ENCODE measurements at regions not wholly inside any gene's neighbourhood (a gene's known extent, or its start where the extent isn't known, plus 50 kb on each side); places are given as distances from the start of the nearest gene placed in this dataset.

DNA sequence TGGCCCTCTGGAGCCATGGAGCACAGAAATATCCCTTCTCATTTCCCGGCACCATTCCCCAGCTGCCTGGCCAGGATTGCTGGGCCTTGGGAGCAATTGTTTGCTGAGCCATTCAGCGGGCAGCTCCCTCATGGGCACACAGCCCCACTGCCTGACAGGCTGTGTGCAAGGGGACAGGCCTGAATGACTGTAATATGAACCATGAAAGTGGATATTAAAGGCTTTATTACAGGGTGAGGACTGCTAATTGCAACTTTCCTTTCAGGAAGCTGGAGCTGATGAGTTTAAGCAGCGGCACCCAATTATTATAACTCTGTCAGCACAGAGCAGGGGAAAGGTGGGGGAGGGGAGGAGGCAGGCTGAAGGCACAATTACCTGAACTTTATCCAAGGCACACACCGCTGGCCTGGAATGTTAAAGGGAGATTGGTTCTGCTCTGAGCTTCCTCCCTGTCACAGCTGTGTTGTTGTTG is 159.8 kb upstream of the SDK2 start:
- H3K27ac ChIP-seq (ENCODE audit: low read length in 2 of 2) = no peak overlapping the region
- H3K27me3 ChIP-seq (replicated peaks in 1 of 4; ENCODE audit: control extremely low read depth in 1 of 4, control insufficient read depth in 3 of 4, insufficient read depth in 4 of 4, low read length in 3 of 4) = peaks cover 0 to 14% (median 3%) of the 10 kb centered on the region in 4 experiments
- TF ChIP-seq, protein P1, sequence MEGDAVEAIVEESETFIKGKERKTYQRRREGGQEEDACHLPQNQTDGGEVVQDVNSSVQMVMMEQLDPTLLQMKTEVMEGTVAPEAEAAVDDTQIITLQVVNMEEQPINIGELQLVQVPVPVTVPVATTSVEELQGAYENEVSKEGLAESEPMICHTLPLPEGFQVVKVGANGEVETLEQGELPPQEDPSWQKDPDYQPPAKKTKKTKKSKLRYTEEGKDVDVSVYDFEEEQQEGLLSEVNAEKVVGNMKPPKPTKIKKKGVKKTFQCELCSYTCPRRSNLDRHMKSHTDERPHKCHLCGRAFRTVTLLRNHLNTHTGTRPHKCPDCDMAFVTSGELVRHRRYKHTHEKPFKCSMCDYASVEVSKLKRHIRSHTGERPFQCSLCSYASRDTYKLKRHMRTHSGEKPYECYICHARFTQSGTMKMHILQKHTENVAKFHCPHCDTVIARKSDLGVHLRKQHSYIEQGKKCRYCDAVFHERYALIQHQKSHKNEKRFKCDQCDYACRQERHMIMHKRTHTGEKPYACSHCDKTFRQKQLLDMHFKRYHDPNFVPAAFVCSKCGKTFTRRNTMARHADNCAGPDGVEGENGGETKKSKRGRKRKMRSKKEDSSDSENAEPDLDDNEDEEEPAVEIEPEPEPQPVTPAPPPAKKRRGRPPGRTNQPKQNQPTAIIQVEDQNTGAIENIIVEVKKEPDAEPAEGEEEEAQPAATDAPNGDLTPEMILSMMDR (IDR thresholded peaks at IDR 0.05) = no peak
- TF ChIP-seq EZH2 (IDR thresholded peaks at IDR 0.05; ENCODE audit: borderline replicate concordance, insufficient read depth, low read depth, low read length, poor library complexity, severe bottlenecking) = no peak
- no peaks in the 10 kb centered on the region for H3K4me1 Mint-ChIP-seq
- H3K36me3 ChIP-seq (replicated peaks in 1 of 2; ENCODE audit: control extremely low read depth in 1 of 2, control insufficient read depth in 1 of 2, extremely low read depth in 1 of 2, insufficient read depth in 2 of 2, low read length in 1 of 2) = no peaks in the 10 kb centered on the region
- no peak overlapping the region for H3K9ac ChIP-seq (ENCODE audit: low read length)
- CTCF ChIA-PET = no interaction called here
- intact Hi-C loops (cut with micrococcal nuclease) = no loop called here
- no peak overlapping the region for H3K4me3 Mint-ChIP-seq
- H3K79me2 ChIP-seq (ENCODE audit: control insufficient read depth, insufficient read depth, low read length) = no peaks in the 10 kb centered on the region
- ATAC-seq (ENCODE audit: low read depth) = no peak
- peaks cover 0 to 15% (median 7%) of the 10 kb centered on the region in 3 donors for H3K9me3 ChIP-seq (ENCODE audit: control extremely low read depth in 1 of 3, control insufficient read depth in 2 of 3, insufficient read depth in 1 of 3, low read length in 2 of 3)
- H3K9me3 Mint-ChIP-seq (ENCODE audit: insufficient read depth) = peaks cover 4% of the 10 kb centered on the region
- H4K20me1 ChIP-seq (ENCODE audit: control insufficient read depth, insufficient read depth, low read length, poor library complexity, severe bottlenecking) = no peaks in the 10 kb centered on the region
- no peak overlapping the region for H3K4me3 ChIP-seq (ENCODE audit: control extremely low read depth in 1 of 5, extremely low read depth in 1 of 5, insufficient read depth in 1 of 5, low read depth in 2 of 5, low read length in 4 of 5)
- 75% methylated on average over 2 of the region's 4 CpGs for WGBS (ENCODE audit: insufficient coverage)
- H3K27me3 Mint-ChIP-seq = peaks cover 46% of the 10 kb centered on the region
- POLR2A ChIA-PET = no interaction called here
- no peak overlapping the region for H3K27ac Mint-ChIP-seq
- H3K4me1 ChIP-seq (ENCODE audit: control insufficient read depth in 2 of 2, insufficient read depth in 2 of 2, low read length in 2 of 2) = no peaks in the 10 kb centered on the region
- no peak for DNase-seq
- H3K4me2 ChIP-seq (replicated peaks; ENCODE audit: low read depth, low read length, poor library complexity, severe bottlenecking) = no peak overlapping the region
- no peak overlapping the region for H2AFZ ChIP-seq (ENCODE audit: insufficient read depth, low read depth, low read length, poor library complexity, severe bottlenecking)

DNA sequence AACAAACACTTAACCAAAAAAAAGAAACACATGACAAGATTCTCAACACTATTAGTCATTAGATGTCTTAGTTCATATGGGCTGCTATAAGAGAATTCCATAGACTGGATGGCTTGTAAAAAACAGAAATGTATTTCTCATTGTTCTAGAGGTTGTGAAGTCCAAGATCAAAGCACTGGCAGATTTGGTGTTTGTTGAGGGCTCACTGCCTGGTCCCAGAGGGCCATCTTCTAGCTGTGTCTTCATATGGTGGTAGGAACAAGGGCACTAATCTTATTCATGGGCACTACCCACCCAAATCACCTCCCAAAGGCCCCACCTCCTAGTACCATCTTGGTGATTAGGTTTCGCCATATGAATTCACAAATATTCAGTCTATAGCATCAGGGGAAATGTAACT is 162.5 kb upstream of the SDK2 start:
- ChIA-PET CTCF (no interaction called here), POLR2A (no interaction called here)
- intact Hi-C loops (cut with micrococcal nuclease) = no loop called here
- Mint-ChIP-seq H3K4me1 (no peaks in the 10 kb centered on the region), H3K27me3 (peaks cover 42% of the 10 kb centered on the region), H3K4me3 (no peak overlapping the region), H3K9me3 (ENCODE audit: insufficient read depth) (peaks cover 4% of the 10 kb centered on the region), H3K27ac (no peak overlapping the region)
- H2AFZ ChIP-seq (ENCODE audit: insufficient read depth, low read depth, low read length, poor library complexity, severe bottlenecking) = no peak overlapping the region
- TF ChIP-seq EZH2 (IDR thresholded peaks at IDR 0.05; ENCODE audit: borderline replicate concordance, insufficient read depth, low read depth, low read length, poor library complexity, severe bottlenecking) = no peak
- TF ChIP-seq, protein P1 (IDR thresholded peaks at IDR 0.05) = no peak
- H3K27me3 ChIP-seq (replicated peaks in 1 of 4; ENCODE audit: control extremely low read depth in 1 of 4, control insufficient read depth in 3 of 4, insufficient read depth in 4 of 4, low read length in 3 of 4) = peaks cover 0 to 10% (median 3%) of the 10 kb centered on the region in 4 experiments
- DNase-seq (no peak), ATAC-seq (ENCODE audit: low read depth) (no peak)
- no peak overlapping the region for H3K4me3 ChIP-seq (ENCODE audit: control extremely low read depth in 1 of 5, extremely low read depth in 1 of 5, insufficient read depth in 1 of 5, low read depth in 2 of 5, low read length in 4 of 5)
- no peaks in the 10 kb centered on the region for H3K4me1 ChIP-seq (ENCODE audit: control insufficient read depth in 2 of 2, insufficient read depth in 2 of 2, low read length in 2 of 2)
- H3K36me3 ChIP-seq (replicated peaks in 1 of 2; ENCODE audit: control extremely low read depth in 1 of 2, control insufficient read depth in 1 of 2, extremely low read depth in 1 of 2, insufficient read depth in 2 of 2, low read length in 1 of 2) = no peaks in the 10 kb centered on the region
- no peak overlapping the region for H3K9ac ChIP-seq (ENCODE audit: low read length)
- WGBS (ENCODE audit: insufficient coverage) = no CpG with 5 or more reads among the region's 1 CpG
- no peak overlapping the region for H3K4me2 ChIP-seq (replicated peaks; ENCODE audit: low read depth, low read length, poor library complexity, severe bottlenecking)
- H3K9me3 ChIP-seq (ENCODE audit: control extremely low read depth in 1 of 3, control insufficient read depth in 2 of 3, insufficient read depth in 1 of 3, low read length in 2 of 3) = peaks cover 0 to 15% (median 7%) of the 10 kb centered on the region in 3 donors
- H3K27ac ChIP-seq (ENCODE audit: low read length in 2 of 2) = no peak overlapping the region
- no peaks in the 10 kb centered on the region for H3K79me2 ChIP-seq (ENCODE audit: control insufficient read depth, insufficient read depth, low read length)
- no peaks in the 10 kb centered on the region for H4K20me1 ChIP-seq (ENCODE audit: control insufficient read depth, insufficient read depth, low read length, poor library complexity, severe bottlenecking)

Measured in B cell (primary cell).